GM19468 (cell line): ENCODE measurements at regions not wholly inside any gene's neighbourhood (a gene's known extent, or its start where the extent isn't known, plus 50 kb on each side); places are given as distances from the start of the nearest gene placed in this dataset.

Experiments
- ATAC-seq: cut with Tn5 transposase; IDR thresholded peaks from one replicate; pipeline ENCODE4 v1.9.1; 2021; ENCODE audit warnings: mild to moderate bottlenecking, moderate library complexity, moderate number of reproducible peaks; ENCODE audit not compliant: unreplicated experiment; ENCODE audit errors: extremely low read depth

DNA sequence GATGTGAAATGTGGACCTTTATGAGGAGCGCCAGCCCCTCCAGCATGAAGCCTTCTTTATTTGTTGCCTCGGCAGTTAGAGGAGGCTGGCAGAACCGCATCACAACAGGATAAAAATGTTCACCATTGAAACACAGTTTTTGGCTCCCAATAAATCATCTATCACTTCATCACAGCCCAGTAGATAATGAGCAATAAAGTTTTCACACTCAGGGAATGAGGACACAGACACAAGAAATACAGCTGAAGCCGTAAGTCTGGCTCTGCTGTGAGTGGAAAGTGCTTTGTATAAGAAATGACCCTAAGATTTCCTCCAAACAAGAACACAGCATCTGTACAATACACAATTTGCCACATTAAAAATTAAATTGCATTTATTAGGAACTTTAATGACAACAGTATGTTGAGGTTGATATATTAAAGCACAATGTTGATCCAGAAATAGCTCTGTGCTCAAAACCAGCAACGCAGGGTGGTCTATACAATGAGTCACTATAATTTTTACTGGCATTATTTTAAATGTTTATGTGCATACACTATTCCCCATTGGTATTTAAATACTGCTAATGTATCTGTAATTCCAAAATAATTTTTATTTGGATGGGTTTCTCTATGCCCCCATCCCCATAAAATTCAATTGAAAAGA is 301.8 kb upstream of the MGMT start:
- ATAC-seq: no peak

DNA sequence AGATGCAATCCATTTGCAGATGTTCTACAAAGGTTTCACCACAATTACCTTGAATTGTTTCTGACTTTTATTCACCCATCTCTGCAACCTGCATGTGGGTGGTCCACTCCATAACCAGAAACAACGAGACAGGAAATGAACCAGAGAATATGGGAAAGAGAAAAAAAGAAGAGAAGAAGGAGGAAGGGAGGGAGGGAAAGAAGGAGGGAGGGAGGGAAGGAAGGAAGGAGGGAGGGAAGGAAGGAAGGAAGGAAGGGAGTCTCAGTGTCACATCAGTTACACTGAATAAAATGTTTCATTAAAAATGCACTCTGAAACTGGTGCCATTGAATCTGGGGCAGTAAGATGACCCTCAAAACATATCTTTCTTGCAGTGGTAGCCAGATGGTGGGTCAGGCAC is 301.3 kb upstream of the MGMT start:
- no peak for ATAC-seq

DNA sequence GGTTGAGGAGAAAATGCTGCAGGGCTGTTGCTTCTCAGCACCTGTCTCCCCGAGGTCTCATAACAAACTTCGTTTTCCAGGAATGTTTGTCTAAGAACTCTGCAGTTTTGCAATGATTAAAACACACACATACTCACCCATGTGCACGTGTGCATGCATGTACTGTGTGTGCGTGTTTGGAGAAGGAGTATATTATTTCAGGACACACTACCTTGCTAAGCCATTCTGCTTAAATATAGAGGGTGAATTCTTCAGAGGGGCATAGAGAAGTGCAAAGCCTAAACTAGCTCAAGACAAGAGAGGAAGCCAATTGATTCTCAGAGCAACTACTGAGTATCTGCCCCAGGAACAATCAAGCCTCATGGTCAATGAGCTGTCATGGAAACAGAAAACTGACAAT is 298.4 kb upstream of the MGMT start:
- ATAC-seq: no peak

DNA sequence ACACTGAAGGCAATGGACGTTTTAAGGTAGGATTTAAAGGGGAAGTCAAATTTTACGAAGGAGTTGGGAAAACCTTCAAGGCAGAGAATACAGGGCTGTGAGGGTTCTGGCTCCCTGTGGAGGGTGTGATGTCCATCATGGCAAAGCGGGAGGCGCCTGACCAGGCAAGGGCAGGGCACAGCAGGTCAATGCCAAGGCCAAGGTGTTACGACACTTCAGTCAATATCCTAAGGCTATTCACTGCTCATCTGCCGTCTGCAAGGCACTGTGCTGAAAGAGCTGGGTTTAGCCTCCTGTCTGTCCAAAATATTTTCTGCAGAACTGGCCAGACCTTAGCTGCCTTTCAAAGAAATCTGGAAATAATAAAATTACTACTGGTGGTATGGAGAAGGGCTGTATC is 297.9 kb upstream of the MGMT start:
- no peak for ATAC-seq

DNA sequence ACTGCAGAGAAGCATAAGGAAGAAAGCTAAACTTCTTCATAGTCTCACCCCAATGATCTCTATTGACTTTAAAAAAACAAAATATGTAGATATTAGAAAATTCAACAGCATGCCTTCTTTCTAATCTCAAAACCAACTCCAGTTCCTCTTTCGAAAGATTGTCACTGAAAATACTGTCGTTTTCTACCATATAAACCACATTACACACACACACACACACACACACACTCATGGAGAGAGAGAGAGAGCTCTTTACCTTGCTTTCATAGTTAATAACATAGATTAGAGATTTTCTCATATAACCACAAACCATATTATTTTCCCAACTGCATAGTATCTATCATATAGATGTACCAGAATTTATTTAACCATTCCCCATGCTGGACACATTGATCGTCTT is 296.2 kb upstream of the MGMT start:
- no peak for ATAC-seq

DNA sequence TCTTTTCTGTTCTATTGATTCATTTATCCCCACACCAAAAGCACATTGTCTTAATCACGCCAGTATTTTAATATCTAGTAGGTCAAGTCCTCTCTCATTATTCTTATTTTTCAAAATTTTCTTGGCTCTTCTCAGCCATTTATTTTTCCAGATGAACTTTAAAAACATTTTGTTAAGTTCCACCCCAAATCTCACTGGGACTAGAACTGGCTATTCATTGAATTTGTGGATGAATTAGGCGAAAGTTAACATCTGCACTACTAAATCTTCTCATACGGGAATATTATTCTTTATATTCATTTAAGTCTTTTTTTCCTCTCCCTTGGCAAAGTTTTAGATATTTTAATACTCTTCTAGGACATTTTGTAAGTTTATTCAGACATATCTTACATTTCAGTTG is 295.2 kb upstream of the MGMT start:
- no peak for ATAC-seq

DNA sequence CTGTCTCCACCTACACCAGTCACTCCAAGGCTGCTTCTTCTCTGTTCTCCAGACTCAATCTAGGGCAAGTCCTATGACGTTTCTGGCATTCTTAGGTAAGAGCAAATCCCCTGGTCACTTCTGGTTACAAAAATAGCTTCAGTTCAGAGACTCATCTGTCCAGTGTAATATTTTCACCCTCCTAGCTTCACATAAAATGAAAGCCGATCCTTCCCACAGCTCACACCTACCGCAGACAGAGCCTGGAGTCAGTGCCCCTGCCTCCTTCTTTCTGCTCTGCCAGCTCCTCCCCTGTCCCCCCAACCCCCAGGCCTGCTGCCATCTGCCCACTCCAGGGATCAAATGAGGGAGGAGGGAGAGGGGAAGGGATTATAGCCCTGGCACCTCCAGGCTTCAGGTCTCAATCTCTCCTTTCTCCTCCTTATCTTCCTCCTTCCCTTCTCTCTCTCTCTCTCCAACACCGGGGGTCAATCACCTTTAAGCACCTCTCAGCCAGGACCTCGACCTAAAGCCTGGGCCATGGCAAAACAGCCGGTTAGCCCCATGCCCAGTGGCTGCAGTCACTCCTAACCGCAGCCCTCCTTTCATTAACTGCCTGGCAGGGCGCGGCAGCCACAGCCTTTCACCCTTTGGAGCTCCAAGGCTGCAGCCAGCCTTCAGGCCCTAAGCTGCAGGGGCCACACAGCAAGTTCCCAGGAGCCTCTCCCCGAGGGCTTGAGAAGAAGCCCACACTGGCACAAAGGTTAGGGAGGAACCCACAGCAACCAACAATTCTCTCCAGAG is 292.6 kb upstream of the MGMT start:
- no peak for ATAC-seq

DNA sequence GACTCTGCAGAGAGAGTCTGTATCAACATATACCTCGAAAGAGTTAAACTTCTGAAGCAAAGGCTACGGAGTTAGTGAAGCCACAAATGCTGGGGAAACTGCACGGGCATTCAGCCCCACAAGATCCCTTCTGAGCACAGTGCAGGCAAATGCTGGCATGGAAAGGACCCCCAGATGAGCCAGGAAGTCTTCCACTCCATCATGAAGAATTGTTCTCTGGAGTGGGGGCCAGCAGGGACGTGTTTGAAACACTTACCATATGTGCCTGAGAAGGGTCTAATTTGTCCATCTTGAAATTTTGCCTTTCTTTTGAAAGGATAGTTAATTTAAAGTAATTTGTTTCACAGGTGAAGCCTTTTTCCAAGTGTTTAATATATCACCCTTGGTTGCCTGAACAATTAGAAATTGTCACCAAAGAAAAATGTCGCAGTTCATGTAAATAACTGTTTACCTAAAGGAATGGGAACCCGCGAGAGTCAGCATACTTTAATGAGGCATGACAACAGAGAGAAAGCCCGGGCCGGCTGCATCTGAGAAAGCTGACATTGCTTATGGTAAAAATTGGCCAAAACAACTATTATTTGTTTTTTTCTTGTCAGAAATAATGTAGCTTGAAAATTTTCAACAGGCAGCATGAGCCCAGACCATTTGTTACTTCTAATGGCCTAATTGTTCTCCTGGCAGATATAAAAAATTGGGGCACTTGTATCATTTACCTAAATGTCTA is 287.6 kb upstream of the MGMT start:
- no peak for ATAC-seq

DNA sequence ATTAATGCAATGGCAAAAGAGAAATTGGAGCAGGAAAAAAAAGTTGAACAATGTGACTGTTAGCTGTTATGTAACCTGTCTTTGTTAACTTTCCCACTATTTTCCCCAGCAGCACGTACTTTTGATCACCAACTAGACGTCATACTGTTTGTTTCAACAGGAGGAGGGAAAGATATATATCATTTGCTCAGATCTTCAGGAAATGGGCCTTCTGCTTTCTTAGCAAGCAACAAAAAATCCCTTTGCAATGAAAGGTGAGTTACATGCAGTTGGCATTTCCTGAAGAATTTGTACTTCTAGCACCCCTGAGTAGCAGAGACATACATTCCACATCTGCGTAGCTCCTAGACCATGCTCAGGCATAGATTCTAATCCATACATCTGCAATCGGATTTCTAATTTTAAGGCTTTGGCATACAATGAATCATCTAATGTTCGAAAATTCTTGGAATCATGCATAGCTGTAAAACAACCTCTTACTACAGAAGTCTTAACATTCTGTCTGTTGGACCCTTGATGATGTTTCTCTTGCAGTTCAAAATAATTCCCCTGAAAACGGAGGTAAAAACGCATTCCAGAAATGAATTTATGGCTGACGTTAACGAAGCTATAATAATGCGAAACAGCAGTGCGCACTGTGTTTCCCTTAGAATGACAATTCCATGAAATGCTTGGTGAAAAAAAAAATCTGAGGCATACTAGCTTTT is 286.9 kb upstream of the MGMT start:
- ATAC-seq: no peak

DNA sequence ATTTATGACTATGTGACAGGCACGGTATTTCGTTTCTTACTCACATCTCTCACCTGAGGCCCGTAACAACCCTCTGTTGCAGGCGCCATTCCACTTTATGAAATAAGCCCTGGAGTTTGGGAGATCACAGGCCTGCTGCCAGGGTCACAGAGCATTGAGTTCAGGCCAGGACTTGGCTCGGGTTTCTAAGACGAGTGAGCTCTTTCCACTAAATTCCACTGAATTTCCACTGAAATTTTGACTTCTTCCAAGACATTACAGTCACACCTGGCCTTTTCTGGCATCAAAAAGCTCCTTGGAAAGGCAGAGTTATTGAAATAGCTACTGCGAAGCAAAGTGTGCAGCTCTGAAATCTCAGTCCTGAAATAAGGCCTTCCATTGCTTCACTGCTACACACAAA is 282.8 kb upstream of the MGMT start:
- no peak for ATAC-seq

DNA sequence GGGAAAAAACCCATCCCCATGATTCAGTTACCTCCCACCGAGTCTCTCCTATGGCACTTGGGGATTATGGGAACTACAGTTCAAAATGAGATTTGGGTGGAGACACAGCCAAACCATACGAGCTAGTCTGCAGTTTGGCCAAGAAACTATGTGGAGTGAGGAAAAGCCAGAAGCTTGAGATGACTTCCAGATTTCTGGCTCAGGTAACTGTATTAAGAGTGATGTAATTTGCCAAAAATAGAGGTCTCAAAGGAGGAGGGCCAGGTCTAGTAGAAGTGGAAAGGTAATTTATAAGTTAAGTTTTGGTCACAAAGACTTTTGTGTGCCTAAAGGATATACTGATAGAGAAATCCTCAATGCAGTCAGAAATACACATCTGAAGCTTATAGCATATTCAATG is 279.7 kb upstream of the MGMT start:
- ATAC-seq: no peak

DNA sequence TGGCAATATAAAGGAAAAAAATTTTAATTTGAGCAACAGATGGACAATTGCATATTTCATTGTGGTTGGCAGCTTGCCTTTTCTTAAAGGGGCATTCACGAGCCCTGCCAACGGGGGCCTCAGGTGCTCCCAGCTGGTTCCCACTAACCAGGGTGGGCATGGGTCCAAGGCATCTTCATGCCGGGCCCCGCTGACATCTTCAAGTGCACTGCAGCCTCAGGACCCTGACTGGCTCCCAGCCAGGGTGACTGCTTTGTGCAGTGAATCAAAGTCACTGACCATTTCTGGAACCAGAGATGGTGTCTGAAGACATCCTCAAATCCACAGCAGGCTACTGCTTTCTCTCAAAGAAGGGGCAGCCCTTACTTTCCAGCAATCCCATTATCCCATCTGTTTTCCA is 275.2 kb upstream of the MGMT start:
- no peak for ATAC-seq

DNA sequence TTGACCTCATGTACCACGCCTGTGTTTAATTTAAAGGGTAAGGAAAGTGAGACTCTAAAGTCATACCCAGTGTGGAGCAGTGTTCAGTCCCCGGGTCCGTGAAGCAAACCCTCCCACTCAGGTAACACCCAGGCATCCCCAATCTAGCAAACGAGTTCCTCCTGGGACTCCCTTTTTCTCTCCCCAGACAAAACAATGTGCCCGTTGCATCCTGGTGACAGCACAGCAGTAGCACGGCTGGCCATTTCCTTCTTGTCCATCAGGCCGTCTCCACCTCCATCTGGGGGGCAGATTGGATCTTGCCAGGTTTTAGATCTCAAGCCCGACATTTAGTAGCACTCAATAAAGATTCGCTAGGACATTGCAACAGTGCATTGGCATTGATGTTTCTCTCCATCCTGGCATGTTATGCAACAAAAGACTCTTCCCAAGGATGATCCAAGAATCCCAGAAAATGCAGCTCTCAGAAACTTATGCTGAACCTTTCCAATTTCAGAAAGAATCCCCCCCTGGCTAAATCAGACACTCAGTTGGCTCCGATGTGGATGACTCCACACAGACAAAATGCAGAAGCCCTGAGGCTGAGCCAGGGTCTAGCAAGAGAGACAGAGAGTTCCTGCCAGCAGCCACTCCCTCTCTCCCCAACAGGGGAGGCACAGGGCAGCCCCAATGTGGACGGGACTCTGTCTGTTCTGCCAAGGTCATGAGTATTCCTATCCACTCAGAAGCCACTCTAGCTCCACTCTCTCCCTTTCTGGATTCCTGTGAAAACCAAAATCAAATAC is 274.5 kb upstream of the MGMT start:
- no peak for ATAC-seq

DNA sequence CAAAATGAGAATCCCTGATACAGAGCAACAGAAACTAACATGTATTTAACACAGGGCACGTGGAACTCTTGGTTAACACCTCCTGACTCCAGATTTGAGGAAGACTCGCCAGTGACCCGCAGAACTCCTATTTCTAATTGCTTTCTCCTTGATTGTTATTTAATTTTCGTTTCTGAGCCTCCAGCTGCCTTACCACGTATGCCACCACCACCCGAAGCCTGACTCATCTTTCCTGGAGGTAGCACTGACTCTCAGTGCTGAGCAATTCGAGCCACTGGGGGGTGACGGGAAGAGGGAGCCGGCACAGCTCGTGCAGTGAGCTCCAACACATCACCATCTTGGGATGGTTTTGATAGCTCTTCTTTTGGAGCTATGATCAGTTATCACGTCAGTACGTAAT is 273.9 kb upstream of the MGMT start:
- ATAC-seq: no peak

DNA sequence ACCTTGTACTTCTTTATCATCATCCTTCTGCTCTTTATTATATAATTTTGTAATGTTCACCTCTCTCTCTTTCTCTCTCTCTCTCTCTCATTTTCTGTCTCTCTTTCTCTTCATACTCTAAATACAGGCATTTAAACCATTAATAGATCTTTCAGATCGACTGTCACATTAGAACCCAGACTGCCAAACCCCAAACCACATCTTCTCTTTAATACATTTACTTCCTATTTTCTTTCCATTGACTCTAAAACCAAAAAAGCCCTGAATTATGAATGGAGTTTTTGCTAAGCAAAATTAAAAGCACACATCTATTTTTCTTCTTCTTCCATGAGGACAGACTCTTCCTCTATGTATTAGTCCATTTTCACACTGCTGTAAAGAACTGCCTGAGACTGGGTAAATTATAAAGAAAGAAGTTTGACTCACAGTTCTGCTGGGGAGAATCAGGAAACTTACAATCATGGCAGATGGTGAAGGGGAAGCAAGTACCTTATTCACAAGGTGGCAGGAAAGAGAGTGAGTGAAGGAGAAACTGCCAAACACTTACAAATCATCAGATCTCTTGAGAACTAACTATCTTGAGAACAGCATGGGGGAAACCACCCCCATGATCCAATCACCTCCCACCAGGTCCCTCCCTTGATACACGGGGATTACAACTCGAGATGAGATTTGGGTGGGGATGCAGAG is 272.7 kb upstream of the MGMT start:
- no peak for ATAC-seq

DNA sequence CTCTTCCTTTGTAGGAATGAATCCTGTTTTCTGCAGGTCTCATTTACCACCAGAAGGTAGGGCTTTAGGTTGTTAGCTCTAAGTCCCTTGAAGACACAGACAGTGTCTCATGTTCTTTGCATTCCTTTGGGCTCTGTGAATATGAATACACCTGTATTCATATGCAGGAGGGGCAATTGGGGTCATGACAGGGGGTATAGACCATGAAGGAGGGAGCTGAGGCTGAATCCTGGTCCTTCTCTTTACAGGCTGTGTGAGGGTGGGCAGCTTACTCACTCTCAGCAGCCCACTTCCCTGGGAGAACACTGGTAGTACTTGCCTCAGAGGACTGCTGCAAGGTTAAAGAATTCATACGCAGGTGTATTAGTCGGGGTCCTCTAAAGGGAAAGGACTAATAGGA is 267.2 kb upstream of the MGMT start:
- ATAC-seq: no peak

DNA sequence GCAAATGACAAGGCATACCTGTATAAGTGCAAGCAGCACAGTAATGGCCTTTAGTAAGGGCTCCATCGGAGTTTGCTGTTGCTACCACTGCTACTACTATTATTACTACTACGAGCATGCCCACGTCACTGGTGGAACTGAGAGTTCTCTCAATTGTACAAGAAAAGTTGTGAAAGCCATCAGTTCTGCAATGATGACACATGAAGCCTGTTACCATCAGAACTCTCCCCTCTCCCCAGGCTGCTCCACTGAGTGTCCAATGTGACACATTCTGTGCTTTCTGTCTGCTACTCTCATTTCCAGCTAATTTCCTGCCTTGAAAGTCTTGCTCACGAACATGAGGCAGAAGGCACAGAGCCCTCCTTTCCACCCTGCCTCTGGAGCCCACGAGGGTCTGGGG is 263.2 kb upstream of the MGMT start:
- no peak for ATAC-seq

DNA sequence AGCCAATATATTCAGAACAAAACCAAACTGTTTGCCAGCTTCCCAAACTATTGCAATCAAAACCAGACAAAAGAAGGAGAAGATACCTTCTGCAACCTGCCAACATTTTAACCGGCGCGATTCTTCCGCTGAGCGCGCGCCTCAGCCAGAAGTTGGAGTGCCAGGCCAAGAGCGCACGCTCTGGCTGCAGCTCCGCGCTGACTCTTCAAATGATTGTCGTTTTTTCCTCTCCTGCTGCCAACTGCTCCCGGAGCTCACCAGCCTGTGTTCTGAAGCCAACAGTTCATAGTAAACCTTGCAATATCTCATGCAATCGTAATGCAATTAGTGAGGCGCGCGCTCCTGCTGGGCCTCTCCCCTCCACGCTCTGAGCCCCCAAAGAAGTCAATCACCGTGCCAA is 259.7 kb upstream of the MGMT start:
- ATAC-seq: no peak

DNA sequence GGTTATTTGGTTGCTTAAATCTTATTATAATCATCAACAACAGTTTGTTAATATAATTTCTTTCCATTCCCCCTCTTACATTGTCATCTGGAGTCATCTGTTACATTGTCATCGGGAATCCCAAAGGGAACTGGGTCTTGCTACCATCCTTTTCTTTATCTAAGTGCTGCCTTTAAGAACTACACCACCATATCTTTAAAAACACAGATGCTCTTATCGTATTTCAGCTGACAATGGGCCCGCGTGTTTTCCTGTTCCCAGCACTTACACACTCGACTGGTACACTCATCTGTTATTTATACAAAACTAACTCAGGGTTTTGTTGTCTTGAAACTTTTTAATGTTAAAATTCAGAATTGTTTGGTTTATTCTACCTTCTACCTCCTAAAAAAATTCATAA is 256.2 kb upstream of the MGMT start:
- ATAC-seq: no peak

DNA sequence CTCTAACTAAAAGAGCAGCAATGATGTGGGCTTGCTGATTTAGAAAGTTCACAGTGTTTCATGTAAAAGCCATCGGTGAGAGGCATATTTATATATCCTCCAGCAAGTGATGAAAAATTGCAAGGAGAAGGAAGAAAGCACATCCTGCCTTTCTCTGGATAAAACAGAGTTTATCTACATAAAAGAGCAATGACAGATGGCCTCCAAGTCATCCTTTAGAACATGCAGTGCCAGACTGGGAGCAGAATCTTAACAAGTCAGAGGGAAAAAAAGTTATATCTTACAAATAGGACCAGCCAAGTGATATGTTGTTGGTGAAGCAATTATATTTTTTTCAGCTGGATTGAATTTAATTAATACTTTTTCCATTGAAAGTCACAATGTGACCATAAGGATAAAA is 253.8 kb upstream of the MGMT start:
- ATAC-seq: no peak
